ENCODE measurements at regions not wholly inside any gene's neighbourhood (a gene's known extent, or its start where the extent isn't known, plus 50 kb on each side); places are given as distances from the start of the nearest gene placed in this dataset.

- DNase-seq (ENCODE audit: low spot score) = no peak
- intact Hi-C loops (cut with DNase I) = no loop called here
Observed at GRCh38 chr20:40738976-40739375, 49.9 kb upstream of the MAFB start.

GRCh38 chr20:40739841-40740240 is 50.8 kb upstream of the MAFB start:
- intact Hi-C loops (cut with DNase I) = no loop called here
- no peak for DNase-seq (ENCODE audit: low spot score)

DNA sequence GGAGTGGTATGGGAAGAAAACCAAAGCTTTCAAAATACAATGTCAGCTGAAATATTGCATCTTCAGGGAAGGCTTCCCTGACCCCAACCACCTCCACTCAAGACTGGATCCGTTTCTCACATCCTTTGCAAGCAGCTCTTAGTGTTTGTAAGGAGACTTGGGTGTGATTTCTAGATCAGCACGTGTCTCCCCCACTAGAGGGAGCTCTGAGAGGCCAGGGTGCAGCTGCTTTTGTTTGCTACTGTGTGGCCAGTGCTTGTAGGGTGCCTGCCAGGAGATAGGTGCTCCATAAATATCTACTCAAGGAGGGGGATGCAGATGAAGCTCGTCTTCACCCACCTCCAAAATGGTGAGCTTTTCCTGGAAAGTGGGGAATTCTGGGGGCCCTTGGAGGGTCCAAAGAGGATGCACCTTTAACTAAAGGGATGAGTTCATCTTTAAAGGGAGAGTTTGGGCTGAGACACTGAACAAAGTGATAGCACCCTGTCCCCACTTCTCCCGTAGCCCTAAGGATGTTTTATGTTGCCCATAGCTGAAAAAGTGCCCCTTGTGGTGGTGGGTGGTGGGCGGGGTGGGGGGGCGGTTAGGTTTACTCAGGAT is 52.6 kb upstream of the MAFB start:
- intact Hi-C loops (cut with DNase I) = no loop called here
- DNase-seq (ENCODE audit: low spot score) = no peak

DNA sequence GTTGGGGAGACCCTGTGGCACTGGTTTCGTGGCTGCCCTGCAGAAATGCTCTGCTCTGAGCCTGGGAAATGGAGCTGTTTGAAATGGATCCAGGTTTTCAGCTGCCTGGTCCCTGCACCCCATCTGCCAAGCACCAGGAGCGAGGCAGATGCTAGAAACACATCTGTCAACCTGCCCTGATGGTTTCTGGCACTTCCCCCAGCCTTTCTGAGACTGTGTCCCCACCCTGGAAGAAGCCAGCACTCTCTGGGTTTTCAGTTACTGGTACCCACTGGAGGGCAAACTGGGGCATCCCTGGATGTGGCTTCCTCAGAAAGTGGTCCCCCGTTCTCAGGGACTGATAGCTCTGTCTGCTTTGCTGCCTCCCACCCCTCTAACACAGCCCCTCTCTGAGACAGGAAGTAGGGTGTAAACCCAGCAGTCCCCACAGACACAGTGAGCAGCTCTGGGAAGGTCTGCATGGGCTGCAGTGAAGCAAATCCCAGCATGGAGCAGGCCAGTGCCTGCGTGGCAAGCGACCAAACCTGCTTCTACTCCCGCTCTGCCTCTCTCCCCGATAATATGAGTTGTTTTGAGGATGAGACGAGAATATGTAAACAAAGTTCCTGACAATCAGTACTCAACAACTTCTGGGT is 54.2 kb upstream of the MAFB start:
- intact Hi-C loops (cut with DNase I) = no loop called here
- no peak for DNase-seq (ENCODE audit: low spot score)

GRCh38 chr20:40744072-40744817 is 55.2 kb upstream of the MAFB start:
- no peak for DNase-seq (ENCODE audit: low spot score)
- intact Hi-C loops (cut with DNase I) = no loop called here

DNA sequence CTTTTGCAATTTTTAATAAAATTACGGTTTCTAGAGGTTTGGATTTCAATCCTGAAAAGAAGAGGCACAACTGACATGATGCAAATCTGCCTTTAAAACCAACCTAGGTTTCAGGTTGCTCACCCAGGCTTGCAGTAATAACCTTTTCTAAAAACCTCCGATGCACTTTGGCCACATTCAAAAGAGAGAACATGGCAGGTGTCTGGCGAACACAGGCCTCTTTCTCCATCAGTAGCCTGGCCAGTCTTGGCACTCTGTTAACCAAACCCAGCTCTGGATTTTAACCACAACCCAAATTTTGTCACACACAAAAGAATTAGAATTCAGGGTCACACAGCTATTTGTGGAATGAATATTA is 55.8 kb upstream of the MAFB start:
- intact Hi-C loops (cut with DNase I) = no loop called here
- DNase-seq (ENCODE audit: low spot score) = no peak

- DNase-seq (ENCODE audit: low spot score) = no peak
- intact Hi-C loops (cut with DNase I) = no loop called here
Observed at GRCh38 chr20:40746251-40746650, 57.2 kb upstream of the MAFB start.

- intact Hi-C loops (cut with DNase I) = no loop called here
- no peak for DNase-seq (ENCODE audit: low spot score)
Observed at GRCh38 chr20:40748182-40748581, 59.1 kb upstream of the MAFB start.

DNA sequence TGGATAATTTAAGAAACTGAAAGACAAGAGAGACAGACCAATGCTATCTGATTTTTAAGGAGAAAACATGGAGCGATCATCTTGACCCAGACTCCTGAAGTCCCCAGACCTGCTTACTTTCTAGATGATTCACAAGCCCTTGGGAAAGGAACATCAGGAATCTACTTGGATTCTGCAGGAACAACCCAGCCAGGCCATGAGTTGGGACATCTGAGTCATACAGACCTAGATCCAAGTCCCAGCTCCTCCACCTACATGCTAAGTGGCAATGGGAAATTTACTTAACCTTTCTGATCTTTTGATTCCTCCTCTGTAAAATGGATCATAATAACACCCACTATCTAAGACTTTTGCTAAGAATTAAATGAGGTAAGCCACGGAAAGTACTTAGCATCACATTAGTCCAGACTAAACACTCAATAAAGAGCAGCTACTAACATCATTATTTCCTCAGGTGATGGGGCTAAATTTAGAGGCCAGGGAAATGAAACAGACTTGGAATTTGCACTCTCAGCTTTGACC is 61.0 kb upstream of the MAFB start:
- DNase-seq (ENCODE audit: low spot score) = no peak
- intact Hi-C loops (cut with DNase I) = no loop called here

DNA sequence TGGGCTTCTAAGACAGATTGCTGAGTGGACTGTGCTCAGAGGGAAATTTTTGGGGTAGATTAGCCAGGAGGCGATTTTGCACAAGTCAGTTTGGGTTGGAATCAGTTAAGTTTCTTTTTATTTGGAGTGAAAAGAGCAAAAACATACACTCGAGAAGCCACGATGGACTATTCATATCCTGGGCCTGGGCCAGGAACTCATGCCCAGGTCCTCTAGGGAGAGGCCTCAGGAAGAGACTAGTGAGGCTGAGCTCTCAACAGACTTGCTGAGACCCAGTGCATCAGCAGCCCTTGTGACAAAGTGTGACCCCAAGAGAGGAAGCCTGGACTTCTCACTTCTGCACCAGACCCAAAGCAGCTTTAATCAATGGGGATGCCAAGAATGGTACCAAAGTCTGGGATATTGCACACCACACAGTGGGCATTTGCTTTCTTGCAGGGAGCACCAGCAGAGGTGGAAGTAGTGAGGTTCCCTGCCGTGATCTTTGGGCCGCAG is 61.6 kb upstream of the MAFB start:
- DNase-seq (ENCODE audit: low spot score) = no peak
- intact Hi-C loops (cut with DNase I) = no loop called here

DNA sequence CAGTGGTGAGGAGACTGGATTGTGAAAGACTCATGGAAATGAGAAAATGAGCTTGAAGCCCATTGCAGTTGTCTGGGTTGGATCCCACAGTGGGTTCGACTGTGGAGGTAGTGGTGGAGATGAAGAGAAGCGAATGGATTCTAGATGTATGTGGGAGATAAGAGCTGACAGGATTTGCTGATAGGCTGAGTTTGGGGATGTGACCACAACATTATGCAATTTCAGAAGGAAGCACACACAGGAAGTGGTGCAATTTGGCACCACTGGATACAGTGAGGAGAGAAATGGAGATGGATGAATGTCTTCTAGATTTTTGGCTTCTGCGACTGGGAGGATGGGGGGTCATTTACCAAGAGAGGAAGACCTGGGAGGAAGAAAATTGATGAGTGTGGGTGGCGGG is 64.4 kb upstream of the MAFB start:
- DNase-seq (ENCODE audit: low spot score) = no peak
- intact Hi-C loops (cut with DNase I) = no loop called here

DNA sequence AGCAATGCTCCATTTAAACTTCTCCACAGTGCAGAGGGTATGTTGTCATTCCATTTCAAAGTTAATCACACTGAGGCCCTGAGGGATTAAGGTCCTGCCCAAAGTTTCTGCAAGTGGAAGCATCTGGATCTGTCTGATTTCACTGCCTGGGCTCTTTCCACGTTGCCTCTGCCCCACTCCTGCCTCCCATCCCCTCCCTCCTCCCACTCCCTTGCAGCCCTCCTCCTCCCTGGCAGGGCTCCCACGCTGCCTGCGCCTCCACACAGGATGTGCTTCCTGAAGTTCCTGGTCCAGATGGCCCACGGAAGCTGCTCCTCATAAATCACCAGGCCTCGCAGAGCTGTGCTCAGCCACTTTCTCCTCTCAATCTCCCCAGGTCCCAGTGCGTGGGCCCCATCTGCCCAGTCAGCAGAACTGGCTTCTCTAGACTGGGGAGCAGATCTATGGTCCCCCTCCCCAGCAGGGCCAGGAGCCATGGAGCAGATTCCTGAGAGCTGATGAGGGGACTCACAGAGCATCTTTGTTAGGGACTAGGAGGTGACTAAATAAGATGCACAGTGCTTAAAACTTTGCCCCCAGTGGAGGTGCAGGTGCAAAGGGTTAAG is 65.4 kb upstream of the MAFB start:
- intact Hi-C loops (cut with DNase I) = no loop called here
- DNase-seq (ENCODE audit: low spot score) = no peak

DNA sequence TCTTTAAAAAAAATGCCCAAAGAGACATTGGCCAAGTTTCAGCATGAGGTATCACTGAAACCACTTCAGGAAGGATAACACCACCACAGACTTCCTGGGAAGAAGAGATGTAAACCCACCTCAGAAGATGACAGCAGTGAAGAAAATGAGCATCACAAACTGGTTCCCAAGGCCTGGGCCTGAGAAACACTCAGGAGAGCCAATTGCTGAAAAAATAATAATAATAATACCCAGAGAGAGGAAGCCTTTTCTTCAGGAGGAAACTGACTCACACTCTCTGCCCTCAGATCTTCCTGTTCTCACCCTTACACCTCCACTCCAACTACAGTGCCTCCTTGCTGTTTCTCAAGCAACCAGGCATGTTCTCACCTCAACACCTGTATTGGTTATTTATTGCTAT is 68.1 kb upstream of the MAFB start:
- no peak for DNase-seq (ENCODE audit: low spot score)
- intact Hi-C loops (cut with DNase I) = no loop called here

GRCh38 chr20:40758790-40759189 is 69.8 kb upstream of the MAFB start:
- no peak for DNase-seq (ENCODE audit: low spot score)
- intact Hi-C loops (cut with DNase I) = no loop called here

DNA sequence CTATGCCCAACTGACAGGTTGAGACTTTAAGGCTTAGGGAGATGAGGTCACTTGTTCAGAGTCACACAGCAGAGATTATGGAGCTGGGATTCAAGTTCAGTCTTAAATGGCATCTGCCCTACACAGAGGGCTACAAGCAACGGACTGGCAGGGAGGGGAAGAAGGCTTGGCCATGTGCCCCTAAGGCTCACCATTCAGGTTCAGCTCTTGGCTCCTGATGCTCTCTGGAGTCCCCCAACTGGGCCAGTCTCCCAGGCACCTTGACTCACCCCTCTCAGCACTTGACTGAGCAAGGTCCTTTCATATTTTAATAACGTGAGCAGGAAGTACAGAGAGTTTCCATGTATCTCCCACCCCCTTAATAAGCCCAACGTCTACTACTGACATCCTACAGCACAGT is 71.4 kb upstream of the MAFB start:
- intact Hi-C loops (cut with DNase I) = no loop called here
- no peak for DNase-seq (ENCODE audit: low spot score)

GRCh38 chr20:40763646-40764295 is 74.7 kb upstream of the MAFB start:
- no peak for DNase-seq (ENCODE audit: low spot score)
- intact Hi-C loops (cut with DNase I) = no loop called here

- DNase-seq (ENCODE audit: low spot score) = no peak
- intact Hi-C loops (cut with DNase I) = no loop called here
Observed at GRCh38 chr20:40765814-40766480, 76.9 kb upstream of the MAFB start.

DNA sequence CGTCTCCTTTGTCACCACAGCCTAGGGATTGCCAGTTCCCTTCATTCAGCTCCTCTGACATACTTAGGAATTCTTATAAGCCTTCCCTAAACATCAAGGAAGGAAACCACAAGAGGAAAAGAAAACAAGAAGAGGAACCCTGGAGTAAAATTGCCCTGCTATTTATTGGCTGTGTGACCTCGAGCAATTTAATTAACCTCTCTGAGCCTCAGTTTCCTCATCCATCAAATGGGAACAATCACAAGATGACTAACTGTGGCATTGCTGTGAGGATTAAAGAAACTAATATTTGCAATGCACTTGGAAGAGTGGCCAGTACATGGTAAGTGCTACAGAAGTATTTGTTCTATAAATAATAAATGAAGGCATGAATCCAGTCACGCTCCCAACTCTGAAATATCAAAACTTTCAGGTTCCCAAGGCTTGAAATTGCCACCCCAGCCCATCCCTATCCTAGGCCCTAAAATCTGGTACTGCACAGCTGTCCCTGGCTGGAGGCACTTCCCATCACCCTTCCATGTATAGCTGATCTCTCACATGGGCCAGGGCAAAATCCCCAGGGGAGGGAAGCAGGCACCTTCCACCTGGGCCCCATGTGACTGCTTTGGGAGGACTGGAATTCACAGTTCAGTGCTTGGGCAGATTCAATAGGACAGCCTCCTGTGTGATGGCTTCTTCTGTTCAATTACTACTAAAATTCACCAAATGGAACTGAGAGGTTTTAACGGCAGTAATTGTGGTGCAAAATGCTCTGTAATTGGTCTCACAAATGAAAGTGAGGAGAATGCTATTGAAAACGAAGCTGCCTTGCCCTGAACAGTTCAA is 78.0 kb upstream of the MAFB start:
- DNase-seq (ENCODE audit: low spot score) = no peak

More for the DNA sequence above, 78.0 kb upstream of the MAFB start:
- intact Hi-C loops (cut with DNase I) = loop anchor here in 1 of 2 donors (1.0 kb wide), 1 partner anchor 43 kb away; no protein-coding TSS in a partner anchor

All from posterior vena cava (tissue), 2 donors.